Neutrophil (primary cell): ENCODE measurements at regions not wholly inside any gene's neighbourhood (a gene's known extent, or its start where the extent isn't known, plus 50 kb on each side); places are given as distances from the start of the nearest gene placed in this dataset.

Experiments
- H3K27ac ChIP-seq: fragments of 200-600 bp; sonication (generic); 2 replicates; pipeline ENCODE4 v1.5.1; 2016; ENCODE audit warnings: mild to moderate bottlenecking, moderate library complexity
- H3K27me3 ChIP-seq: fragments of 200-600 bp; sonication (generic); 2 replicates; pipeline ENCODE4 v1.6.0; 2016; ENCODE audit warnings: mild to moderate bottlenecking
- H3K36me3 ChIP-seq: fragments of 200-600 bp; sonication (generic); 2 replicates; pipeline ENCODE4 v1.5.1; 2017
- H3K4me1 ChIP-seq, 2 experiments: fragments of 200-600 bp in 1 of 2; sonication (generic) in 1 of 2; 1 replicate in 1 of 2; 2 replicates in 1 of 2; pipeline versions ENCODE4 v1.5.1 to v1.6.1; 2013 to 2016; ENCODE audit warnings: low read depth in 1 of 2, low read length in 1 of 2, mild to moderate bottlenecking in 1 of 2, moderate library complexity in 1 of 2; ENCODE audit not compliant: control insufficient read depth in 1 of 2, insufficient read depth in 1 of 2
- H3K4me3 ChIP-seq, 2 experiments: fragments of 200-600 bp in 1 of 2; sonication (generic) in 1 of 2; 1 replicate in 1 of 2; 2 replicates in 1 of 2; pipeline ENCODE4 v1.5.1; 2013 to 2016; ENCODE audit warnings: low read depth in 1 of 2, low read length in 1 of 2, mild to moderate bottlenecking in 1 of 2, moderate library complexity in 1 of 2
- H3K9me3 ChIP-seq: fragments of 200-600 bp; sonication (generic); 2 replicates; pipeline ENCODE4 v1.5.1; 2016
- CTCF ChIP-seq: fragments of 200-600 bp; sonication (generic); IDR thresholded peaks from 2 replicates; pipeline ENCODE4 v1.5.1; 2016; ENCODE audit warnings: antibody characterized with exemption

GRCh38 chr1:98393719-98394118 is 267.8 kb upstream of the SNX7 start:
- Histone ChIP-seq H3K27ac (no peak overlapping the region), H3K9me3 (no peaks in the 10 kb centered on the region), H3K27me3 (no peaks in the 10 kb centered on the region), H3K36me3 (no peaks in the 10 kb centered on the region), H3K4me1 (no peaks in the 10 kb centered on the region), H3K4me3 (no peak overlapping the region)
- no peak for TF ChIP-seq CTCF

GRCh38 chr1:98391175-98391574 is 270.3 kb upstream of the SNX7 start:
- Histone ChIP-seq H3K4me1 (no peaks in the 10 kb centered on the region), H3K27me3 (no peaks in the 10 kb centered on the region), H3K27ac (no peak overlapping the region), H3K4me3 (no peak overlapping the region), H3K9me3 (no peaks in the 10 kb centered on the region), H3K36me3 (no peaks in the 10 kb centered on the region)
- TF ChIP-seq CTCF = no peak

GRCh38 chr1:98389809-98390208 is 271.7 kb upstream of the SNX7 start:
- Histone ChIP-seq H3K4me1 (no peaks in the 10 kb centered on the region), H3K4me3 (no peak overlapping the region), H3K27ac (no peak overlapping the region), H3K9me3 (no peaks in the 10 kb centered on the region), H3K27me3 (no peaks in the 10 kb centered on the region), H3K36me3 (no peaks in the 10 kb centered on the region)
- no peak for TF ChIP-seq CTCF

GRCh38 chr1:98388441-98388840 is 273.1 kb upstream of the SNX7 start:
- no peak for TF ChIP-seq CTCF

GRCh38 chr1:98387701-98388100 is 273.8 kb upstream of the SNX7 start:
- Histone ChIP-seq H3K27ac (no peak overlapping the region), H3K27me3 (no peaks in the 10 kb centered on the region), H3K4me1 (no peaks in the 10 kb centered on the region), H3K36me3 (no peaks in the 10 kb centered on the region), H3K9me3 (no peaks in the 10 kb centered on the region), H3K4me3 (no peak overlapping the region)
- no peak for TF ChIP-seq CTCF

More at GRCh38 chr1:98388441-98388840, 273.1 kb upstream of the SNX7 start:
- no peak overlapping the region for H3K27ac ChIP-seq
- H3K36me3 ChIP-seq = no peaks in the 10 kb centered on the region
- H3K4me1 ChIP-seq = no peaks in the 10 kb centered on the region
- no peak overlapping the region for H3K4me3 ChIP-seq
- H3K27me3 ChIP-seq = no peaks in the 10 kb centered on the region
- no peaks in the 10 kb centered on the region for H3K9me3 ChIP-seq
